Esophagus squamous epithelium (tissue), 4 donors: ENCODE measurements at regions not wholly inside any gene's neighbourhood (a gene's known extent, or its start where the extent isn't known, plus 50 kb on each side); places are given as distances from the start of the nearest gene placed in this dataset.

ENCODE experiments used
- POLR2A ChIP-seq, 4 donors: fragments of 450-650 bp; IDR thresholded peaks; one replicate each; pipeline ENCODE4 v1.6.1; 2017; ENCODE audit warnings: antibody characterized with exemption in 4 of 4, mild to moderate bottlenecking in 4 of 4, moderate library complexity in 3 of 4
- TF ChIP-seq, protein P1 (sequence below), 6 experiments: fragments of 450-650 bp in 4 of 6; fragments of 200-600 bp in 2 of 6; sonication (generic) in 2 of 6; IDR thresholded peaks; one replicate each; pipeline ENCODE4 v1.5.1; 2016 to 2019; ENCODE audit warnings: antibody characterized with exemption in 6 of 6, mild to moderate bottlenecking in 4 of 6, moderate library complexity in 4 of 6

- TF ChIP-seq, protein P1, sequence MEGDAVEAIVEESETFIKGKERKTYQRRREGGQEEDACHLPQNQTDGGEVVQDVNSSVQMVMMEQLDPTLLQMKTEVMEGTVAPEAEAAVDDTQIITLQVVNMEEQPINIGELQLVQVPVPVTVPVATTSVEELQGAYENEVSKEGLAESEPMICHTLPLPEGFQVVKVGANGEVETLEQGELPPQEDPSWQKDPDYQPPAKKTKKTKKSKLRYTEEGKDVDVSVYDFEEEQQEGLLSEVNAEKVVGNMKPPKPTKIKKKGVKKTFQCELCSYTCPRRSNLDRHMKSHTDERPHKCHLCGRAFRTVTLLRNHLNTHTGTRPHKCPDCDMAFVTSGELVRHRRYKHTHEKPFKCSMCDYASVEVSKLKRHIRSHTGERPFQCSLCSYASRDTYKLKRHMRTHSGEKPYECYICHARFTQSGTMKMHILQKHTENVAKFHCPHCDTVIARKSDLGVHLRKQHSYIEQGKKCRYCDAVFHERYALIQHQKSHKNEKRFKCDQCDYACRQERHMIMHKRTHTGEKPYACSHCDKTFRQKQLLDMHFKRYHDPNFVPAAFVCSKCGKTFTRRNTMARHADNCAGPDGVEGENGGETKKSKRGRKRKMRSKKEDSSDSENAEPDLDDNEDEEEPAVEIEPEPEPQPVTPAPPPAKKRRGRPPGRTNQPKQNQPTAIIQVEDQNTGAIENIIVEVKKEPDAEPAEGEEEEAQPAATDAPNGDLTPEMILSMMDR (IDR thresholded peaks at IDR 0.05): no peak
- no peak for TF ChIP-seq POLR2A (IDR thresholded peaks at IDR 0.05)
Observed at GRCh38 chr11:91802475-91802874, 422.1 kb upstream of the FAT3 start.
